GM23338 (cell line): ENCODE measurements at regions not wholly inside any gene's neighbourhood (a gene's known extent, or its start where the extent isn't known, plus 50 kb on each side); places are given as distances from the start of the nearest gene placed in this dataset.

Experiments
- ATAC-seq: fragments of 200-7000 bp; cut with Tn5 transposase; 3 replicates; pipeline ENCODE4 v1.9.1; 2020
- DNase-seq: peaks from one replicate; pipeline ENCODE4 v3.0.0-alpha.2; 2015; ENCODE audit warnings: low spot score
- H2AFZ ChIP-seq: fragments of 200-600 bp; sonication (generic); 2 replicates; pipeline ENCODE4 v1.8.0; 2016; ENCODE audit warnings: antibody characterized with exemption, mild to moderate bottlenecking, moderate library complexity
- H3F3A ChIP-seq: fragments of 200-600 bp; sonication (generic); replicated peaks from 2 replicates; pipeline ENCODE4 v1.8.0; 2017; ENCODE audit warnings: antibody characterized with exemption, mixed run types, low read depth
- H3K27ac ChIP-seq: fragments of 200-600 bp; sonication (generic); 2 replicates; pipeline ENCODE4 v1.6.1; 2016; ENCODE audit warnings: low read depth
- H3K27me3 ChIP-seq: fragments of 200-600 bp; sonication (generic); 2 replicates; pipeline ENCODE4 v1.8.0; 2016; ENCODE audit warnings: mild to moderate bottlenecking, mixed run types, moderate library complexity; ENCODE audit not compliant: insufficient read depth
- H3K36me3 ChIP-seq: fragments of 200-600 bp; sonication (generic); 2 replicates; pipeline ENCODE4 v1.8.0; 2016; ENCODE audit warnings: mild to moderate bottlenecking; ENCODE audit not compliant: insufficient read depth
- H3K4me1 ChIP-seq: fragments of 200-600 bp; sonication (generic); 2 replicates; pipeline ENCODE4 v1.8.0; 2016; ENCODE audit warnings: mild to moderate bottlenecking, moderate library complexity; ENCODE audit not compliant: insufficient read depth
- H3K4me2 ChIP-seq: fragments of 200-600 bp; sonication (generic); 2 replicates; pipeline ENCODE4 v1.7.1; 2017; ENCODE audit warnings: mixed run types
- H3K4me3 ChIP-seq: fragments of 200-600 bp; sonication (generic); 2 replicates; pipeline ENCODE4 v1.6.1; 2016; ENCODE audit warnings: mixed run types
- H3K79me2 ChIP-seq: fragments of 200-600 bp; sonication (generic); replicated peaks from 2 replicates; pipeline ENCODE4 v1.8.0; 2017; ENCODE audit warnings: mild to moderate bottlenecking; ENCODE audit not compliant: insufficient read depth
- H3K9me2 ChIP-seq: fragments of 200-600 bp; sonication (generic); 2 replicates; pipeline ENCODE4 v1.8.0; 2017; ENCODE audit not compliant: insufficient read depth
- H4K20me1 ChIP-seq: fragments of 200-600 bp; sonication (generic); replicated peaks from 2 replicates; pipeline ENCODE4 v1.8.0; 2017; ENCODE audit warnings: mild to moderate bottlenecking; ENCODE audit not compliant: insufficient read depth
- H3K27ac Mint-ChIP-seq: 2 replicates; pipeline ENCODE4 v1.8.0; 2020; ENCODE audit warnings: inconsistent platforms, mild to moderate bottlenecking, moderate library complexity, mixed read lengths
- H3K27me3 Mint-ChIP-seq: 3 replicates; pipeline ENCODE4 v1.8.0; 2022; ENCODE audit warnings: low read depth, mild to moderate bottlenecking, moderate library complexity, mixed read lengths, inconsistent platforms; ENCODE audit not compliant: insufficient read depth, poor library complexity
- H3K36me3 Mint-ChIP-seq: 3 replicates; pipeline ENCODE4 v1.8.0; 2021; ENCODE audit warnings: low read depth, mild to moderate bottlenecking, inconsistent platforms, moderate library complexity, mixed read lengths
- H3K4me1 Mint-ChIP-seq: 3 replicates; pipeline ENCODE4 v1.8.0; 2020; ENCODE audit warnings: mild to moderate bottlenecking, inconsistent platforms, mixed read lengths
- H3K4me3 Mint-ChIP-seq: 3 replicates; pipeline ENCODE4 v1.8.0; 2021; ENCODE audit warnings: moderate library complexity, mild to moderate bottlenecking, inconsistent platforms, mixed read lengths
- H3K9me3 Mint-ChIP-seq: 3 replicates; pipeline ENCODE4 v1.8.0; 2020; ENCODE audit warnings: moderate library complexity, mild to moderate bottlenecking, inconsistent platforms, mixed read lengths
- JUNB ChIP-seq: IDR thresholded peaks from one replicate; pipeline ENCODE4 v1.6.1; 2016; ENCODE audit warnings: antibody characterized with exemption; ENCODE audit not compliant: unreplicated experiment
- POLR2AphosphoS5 ChIP-seq: IDR thresholded peaks from 2 replicates; pipeline ENCODE4 v1.6.1; 2016; ENCODE audit warnings: antibody characterized with exemption, low read depth
- ZNF331 ChIP-seq: fragments of 250-450 bp; sonication (Bioruptor Pico); IDR thresholded peaks from 2 replicates; pipeline ENCODE4 v1.5.0; 2020; ENCODE audit warnings: low read depth, mild to moderate bottlenecking, moderate library complexity
- TF ChIP-seq, protein P1 (sequence below): fragments of 250-450 bp; sonication (Bioruptor Pico); IDR thresholded peaks from 2 replicates; pipeline ENCODE4 v1.5.0; 2020; ENCODE audit warnings: mild to moderate bottlenecking, moderate library complexity
- TF ChIP-seq, protein P2 (sequence below): IDR thresholded peaks from one replicate; pipeline ENCODE4 v1.6.1; 2018; ENCODE audit warnings: antibody characterized with exemption; ENCODE audit not compliant: unreplicated experiment

DNA sequence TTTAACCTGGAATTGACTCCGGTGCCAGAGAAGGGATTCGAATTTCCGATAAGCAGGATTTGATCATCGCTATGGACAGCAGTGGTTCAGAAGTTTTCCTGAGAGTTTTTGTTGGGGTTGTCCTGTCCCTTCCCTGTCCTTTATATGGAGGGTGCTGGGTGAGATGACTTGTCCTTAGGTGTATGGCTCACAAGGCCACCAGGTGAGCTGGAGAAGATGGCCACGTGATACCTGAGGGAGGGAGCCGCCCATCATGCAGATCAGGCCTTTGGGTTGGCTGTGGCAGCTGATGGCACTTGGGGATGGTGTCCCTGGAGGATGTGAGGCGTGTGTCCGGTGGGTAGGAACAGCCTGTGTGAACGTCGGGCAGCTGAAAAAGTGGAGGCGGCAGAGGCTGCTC is 187.7 kb downstream of the PTPN20 start (continued):
- TF ChIP-seq, protein P1, sequence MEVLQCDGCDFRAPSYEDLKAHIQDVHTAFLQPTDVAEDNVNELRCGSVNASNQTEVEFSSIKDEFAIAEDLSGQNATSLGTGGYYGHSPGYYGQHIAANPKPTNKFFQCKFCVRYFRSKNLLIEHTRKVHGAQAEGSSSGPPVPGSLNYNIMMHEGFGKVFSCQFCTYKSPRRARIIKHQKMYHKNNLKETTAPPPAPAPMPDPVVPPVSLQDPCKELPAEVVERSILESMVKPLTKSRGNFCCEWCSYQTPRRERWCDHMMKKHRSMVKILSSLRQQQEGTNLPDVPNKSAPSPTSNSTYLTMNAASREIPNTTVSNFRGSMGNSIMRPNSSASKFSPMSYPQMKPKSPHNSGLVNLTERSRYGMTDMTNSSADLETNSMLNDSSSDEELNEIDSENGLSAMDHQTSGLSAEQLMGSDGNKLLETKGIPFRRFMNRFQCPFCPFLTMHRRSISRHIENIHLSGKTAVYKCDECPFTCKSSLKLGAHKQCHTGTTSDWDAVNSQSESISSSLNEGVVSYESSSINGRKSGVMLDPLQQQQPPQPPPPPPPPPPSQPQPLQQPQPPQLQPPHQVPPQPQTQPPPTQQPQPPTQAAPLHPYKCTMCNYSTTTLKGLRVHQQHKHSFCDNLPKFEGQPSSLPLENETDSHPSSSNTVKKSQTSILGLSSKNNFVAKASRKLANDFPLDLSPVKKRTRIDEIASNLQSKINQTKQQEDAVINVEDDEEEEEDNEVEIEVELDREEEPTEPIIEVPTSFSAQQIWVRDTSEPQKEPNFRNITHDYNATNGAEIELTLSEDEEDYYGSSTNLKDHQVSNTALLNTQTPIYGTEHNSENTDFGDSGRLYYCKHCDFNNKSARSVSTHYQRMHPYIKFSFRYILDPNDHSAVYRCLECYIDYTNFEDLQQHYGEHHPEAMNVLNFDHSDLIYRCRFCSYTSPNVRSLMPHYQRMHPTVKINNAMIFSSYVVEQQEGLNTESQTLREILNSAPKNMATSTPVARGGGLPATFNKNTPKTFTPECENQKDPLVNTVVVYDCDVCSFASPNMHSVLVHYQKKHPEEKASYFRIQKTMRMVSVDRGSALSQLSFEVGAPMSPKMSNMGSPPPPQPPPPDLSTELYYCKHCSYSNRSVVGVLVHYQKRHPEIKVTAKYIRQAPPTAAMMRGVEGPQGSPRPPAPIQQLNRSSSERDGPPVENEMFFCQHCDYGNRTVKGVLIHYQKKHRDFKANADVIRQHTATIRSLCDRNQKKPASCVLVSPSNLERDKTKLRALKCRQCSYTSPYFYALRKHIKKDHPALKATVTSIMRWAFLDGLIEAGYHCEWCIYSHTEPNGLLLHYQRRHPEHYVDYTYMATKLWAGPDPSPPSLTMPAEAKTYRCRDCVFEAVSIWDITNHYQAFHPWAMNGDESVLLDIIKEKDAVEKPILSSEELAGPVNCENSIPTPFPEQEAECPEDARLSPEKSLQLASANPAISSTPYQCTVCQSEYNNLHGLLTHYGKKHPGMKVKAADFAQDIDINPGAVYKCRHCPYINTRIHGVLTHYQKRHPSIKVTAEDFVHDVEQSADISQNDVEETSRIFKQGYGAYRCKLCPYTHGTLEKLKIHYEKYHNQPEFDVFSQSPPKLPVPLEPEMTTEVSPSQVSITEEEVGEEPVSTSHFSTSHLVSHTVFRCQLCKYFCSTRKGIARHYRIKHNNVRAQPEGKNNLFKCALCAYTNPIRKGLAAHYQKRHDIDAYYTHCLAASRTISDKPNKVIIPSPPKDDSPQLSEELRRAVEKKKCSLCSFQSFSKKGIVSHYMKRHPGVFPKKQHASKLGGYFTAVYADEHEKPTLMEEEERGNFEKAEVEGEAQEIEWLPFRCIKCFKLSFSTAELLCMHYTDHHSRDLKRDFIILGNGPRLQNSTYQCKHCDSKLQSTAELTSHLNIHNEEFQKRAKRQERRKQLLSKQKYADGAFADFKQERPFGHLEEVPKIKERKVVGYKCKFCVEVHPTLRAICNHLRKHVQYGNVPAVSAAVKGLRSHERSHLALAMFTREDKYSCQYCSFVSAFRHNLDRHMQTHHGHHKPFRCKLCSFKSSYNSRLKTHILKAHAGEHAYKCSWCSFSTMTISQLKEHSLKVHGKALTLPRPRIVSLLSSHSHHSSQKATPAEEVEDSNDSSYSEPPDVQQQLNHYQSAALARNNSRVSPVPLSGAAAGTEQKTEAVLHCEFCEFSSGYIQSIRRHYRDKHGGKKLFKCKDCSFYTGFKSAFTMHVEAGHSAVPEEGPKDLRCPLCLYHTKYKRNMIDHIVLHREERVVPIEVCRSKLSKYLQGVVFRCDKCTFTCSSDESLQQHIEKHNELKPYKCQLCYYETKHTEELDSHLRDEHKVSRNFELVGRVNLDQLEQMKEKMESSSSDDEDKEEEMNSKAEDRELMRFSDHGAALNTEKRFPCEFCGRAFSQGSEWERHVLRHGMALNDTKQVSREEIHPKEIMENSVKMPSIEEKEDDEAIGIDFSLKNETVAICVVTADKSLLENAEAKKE (CRISPR knock-in tag): no peak
- no peak for TF ChIP-seq ZNF331 (CRISPR knock-in tag)

DNA sequence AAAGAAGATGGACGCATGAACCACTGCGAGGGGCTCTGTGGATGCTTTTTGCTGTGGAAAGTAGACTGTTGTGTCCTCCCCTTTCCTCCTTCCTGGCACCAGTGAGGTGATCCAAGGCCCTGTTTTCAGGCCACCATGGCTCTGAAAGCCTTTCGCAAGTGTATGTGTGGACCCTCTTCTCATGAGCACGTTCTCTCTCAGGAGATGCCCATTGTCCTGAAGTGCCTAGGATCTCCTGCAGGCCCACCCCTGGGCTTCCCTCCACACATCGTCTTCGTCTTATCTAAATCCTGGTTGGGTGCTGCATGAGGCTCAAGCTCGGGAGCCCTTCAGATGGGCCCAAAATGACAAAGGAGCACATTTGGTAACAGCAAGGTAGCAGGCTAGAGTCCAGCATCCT is 188.2 kb downstream of the PTPN20 start:
- ATAC-seq (no peak), DNase-seq (no peak)
- Mint-ChIP-seq H3K27me3 (peaks cover 6% of the 10 kb centered on the region), H3K9me3 (peaks cover 17% of the 10 kb centered on the region), H3K4me1 (no peaks in the 10 kb centered on the region), H3K4me3 (no peak overlapping the region), H3K27ac (no peak overlapping the region), H3K36me3 (no peaks in the 10 kb centered on the region; the same call in 2 of the 3 replicates)
- no peak overlapping the region for H3K27ac ChIP-seq
- 0 out of 2 replicates have a peak, but pooled peaks cover 4% of the 10 kb centered on the region for H3K9me2 ChIP-seq
- H4K20me1 ChIP-seq: no peaks in the 10 kb centered on the region
- H2AFZ ChIP-seq: no peak overlapping the region
- H3K36me3 ChIP-seq: no peaks in the 10 kb centered on the region
- no peak overlapping the region for H3K4me3 ChIP-seq
- no peak overlapping the region for H3K4me2 ChIP-seq
- no peaks in the 10 kb centered on the region for H3K79me2 ChIP-seq
- H3F3A ChIP-seq: no peaks in the 10 kb centered on the region
- H3K27me3 ChIP-seq: no peaks in the 10 kb centered on the region
- H3K4me1 ChIP-seq: no peaks in the 10 kb centered on the region
- TF ChIP-seq, protein P1 (CRISPR knock-in tag): no peak
- no peak for TF ChIP-seq JUNB
- TF ChIP-seq, protein P2, sequence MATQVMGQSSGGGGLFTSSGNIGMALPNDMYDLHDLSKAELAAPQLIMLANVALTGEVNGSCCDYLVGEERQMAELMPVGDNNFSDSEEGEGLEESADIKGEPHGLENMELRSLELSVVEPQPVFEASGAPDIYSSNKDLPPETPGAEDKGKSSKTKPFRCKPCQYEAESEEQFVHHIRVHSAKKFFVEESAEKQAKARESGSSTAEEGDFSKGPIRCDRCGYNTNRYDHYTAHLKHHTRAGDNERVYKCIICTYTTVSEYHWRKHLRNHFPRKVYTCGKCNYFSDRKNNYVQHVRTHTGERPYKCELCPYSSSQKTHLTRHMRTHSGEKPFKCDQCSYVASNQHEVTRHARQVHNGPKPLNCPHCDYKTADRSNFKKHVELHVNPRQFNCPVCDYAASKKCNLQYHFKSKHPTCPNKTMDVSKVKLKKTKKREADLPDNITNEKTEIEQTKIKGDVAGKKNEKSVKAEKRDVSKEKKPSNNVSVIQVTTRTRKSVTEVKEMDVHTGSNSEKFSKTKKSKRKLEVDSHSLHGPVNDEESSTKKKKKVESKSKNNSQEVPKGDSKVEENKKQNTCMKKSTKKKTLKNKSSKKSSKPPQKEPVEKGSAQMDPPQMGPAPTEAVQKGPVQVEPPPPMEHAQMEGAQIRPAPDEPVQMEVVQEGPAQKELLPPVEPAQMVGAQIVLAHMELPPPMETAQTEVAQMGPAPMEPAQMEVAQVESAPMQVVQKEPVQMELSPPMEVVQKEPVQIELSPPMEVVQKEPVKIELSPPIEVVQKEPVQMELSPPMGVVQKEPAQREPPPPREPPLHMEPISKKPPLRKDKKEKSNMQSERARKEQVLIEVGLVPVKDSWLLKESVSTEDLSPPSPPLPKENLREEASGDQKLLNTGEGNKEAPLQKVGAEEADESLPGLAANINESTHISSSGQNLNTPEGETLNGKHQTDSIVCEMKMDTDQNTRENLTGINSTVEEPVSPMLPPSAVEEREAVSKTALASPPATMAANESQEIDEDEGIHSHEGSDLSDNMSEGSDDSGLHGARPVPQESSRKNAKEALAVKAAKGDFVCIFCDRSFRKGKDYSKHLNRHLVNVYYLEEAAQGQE: no peak
- TF ChIP-seq POLR2AphosphoS5: no peak
